Activated CD4-positive, alpha-beta memory T cell treated with anti-CD3 and anti-CD28 coated beads, Interleukin-2, amount 10 ng/mL, durations not matched to agents 7 days and 5 days (primary cell): ENCODE measurements at regions not wholly inside any gene's neighbourhood (a gene's known extent, or its start where the extent isn't known, plus 50 kb on each side); places are given as distances from the start of the nearest gene placed in this dataset.

Experiments
- CTCF ChIA-PET: fragments of 350-600 bp; sonication (Branson Sonifier 250); formaldehyde crosslinking; loops from one replicate; lab custom pipeline; 2021; ENCODE audit warnings: antibody characterized with exemption, inconsistent platforms; lab: Charles Lee
- POLR2A ChIA-PET: fragments of 350-600 bp; sonication (Branson Sonifier 250); formaldehyde crosslinking; loops from one replicate; lab custom pipeline; 2021; ENCODE audit warnings: antibody characterized with exemption; lab: Charles Lee
- DNase-seq: peaks from one replicate; pipeline ENCODE4 v3.0.0-alpha.2; 2020
- H3K27ac Mint-ChIP-seq: one replicate; pipeline ENCODE4 v1.8.0; 2021; ENCODE audit warnings: mild to moderate bottlenecking, mixed read lengths
- H3K27me3 Mint-ChIP-seq: one replicate; pipeline ENCODE4 v1.8.0; 2021; ENCODE audit warnings: mixed read lengths
- H3K36me3 Mint-ChIP-seq: one replicate; pipeline ENCODE4 v1.8.0; 2021; ENCODE audit warnings: low read depth, mixed read lengths
- H3K4me1 Mint-ChIP-seq: one replicate; pipeline ENCODE4 v1.8.0; 2021; ENCODE audit warnings: mixed read lengths
- H3K4me3 Mint-ChIP-seq: one replicate; pipeline ENCODE4 v1.8.0; 2021; ENCODE audit warnings: mild to moderate bottlenecking, mixed read lengths
- H3K9me3 Mint-ChIP-seq: one replicate; pipeline ENCODE4 v1.8.0; 2021; ENCODE audit warnings: mixed read lengths

GRCh38 chr2:8539743-8540551, 141.9 kb upstream of the ID2 start:
- Mint-ChIP-seq H3K4me1 (peaks cover 89% of the 10 kb centered on the region), H3K27ac (peak overlapping the region; percentile 100), H3K36me3 (no peaks in the 10 kb centered on the region), H3K27me3 (no peaks in the 10 kb centered on the region), H3K9me3 (no peaks in the 10 kb centered on the region), H3K4me3 (no peak overlapping the region)
- ChIA-PET POLR2A (interaction anchor here (1.1 to 9.6 kb wide), 7 partner anchors 8 to 145 kb away, joined by 4 to 230 read pairs (median 6); partner anchors contain the start of gene ID2), CTCF (interaction anchor here (0.7 to 1.2 kb wide), 2 partner anchors 13 to 14 kb away, joined by 3 to 4 read pairs; no protein-coding TSS in a partner anchor)
- DNase-seq: no peak

DNA sequence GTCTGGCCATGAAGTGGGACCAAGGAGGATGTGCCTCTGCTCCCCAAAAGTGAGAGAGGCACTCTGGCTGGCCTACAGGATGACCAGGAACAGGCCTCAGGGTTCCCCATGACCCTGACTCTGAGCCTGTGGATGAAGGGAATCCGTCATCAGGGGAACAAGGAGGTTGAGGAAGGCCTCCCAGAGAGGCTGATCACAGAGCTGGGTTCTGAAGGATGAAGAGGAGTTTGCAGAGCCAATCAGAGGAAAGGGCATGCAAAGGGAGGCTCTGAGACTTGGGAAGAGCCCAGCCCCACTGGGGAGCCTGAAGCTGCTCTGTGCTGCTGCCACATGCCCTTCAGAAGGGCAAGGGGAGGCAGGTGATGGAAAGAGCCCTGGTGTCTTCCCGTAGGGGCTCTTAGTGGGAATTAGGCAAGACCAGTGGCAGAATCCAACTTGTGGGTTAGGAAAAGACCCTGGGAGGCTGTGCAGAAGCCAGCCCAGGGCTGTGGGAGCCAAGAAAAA, 141.3 kb upstream of the ID2 start:
- DNase-seq: no peak
- ChIA-PET POLR2A (interaction anchor here (1.1 to 9.6 kb wide), 7 partner anchors 9 to 139 kb away, joined by 4 to 230 read pairs (median 6); partner anchors contain the start of gene ID2), CTCF (interaction anchor here (0.7 to 1.2 kb wide), 2 partner anchors 13 to 15 kb away, joined by 3 to 4 read pairs; no protein-coding TSS in a partner anchor)
- Mint-ChIP-seq H3K36me3 (no peaks in the 10 kb centered on the region), H3K9me3 (no peaks in the 10 kb centered on the region), H3K4me3 (no peak overlapping the region), H3K27ac (peak overlapping the region; percentile 100), H3K4me1 (peaks cover 94% of the 10 kb centered on the region), H3K27me3 (no peaks in the 10 kb centered on the region)

- DNase-seq: peak; percentile 44
- H3K9me3 Mint-ChIP-seq: no peaks in the 10 kb centered on the region
- peak overlapping the region; percentile 21 for H3K4me3 Mint-ChIP-seq
- ChIA-PET POLR2A (interaction anchor here (1.0 to 9.6 kb wide), 5 partner anchors 9 to 139 kb away, joined by 4 to 230 read pairs (median 46); partner anchors contain the start of gene ID2), CTCF (interaction anchor here (4.2 kb wide), 1 partner anchor 139 kb away, joined by 54 read pairs; the partner anchor contains the start of gene ID2)
- peaks cover 93% of the 10 kb centered on the region for H3K4me1 Mint-ChIP-seq
- peak overlapping the region; percentile 100 for H3K27ac Mint-ChIP-seq
- no peaks in the 10 kb centered on the region for H3K27me3 Mint-ChIP-seq
- H3K36me3 Mint-ChIP-seq: no peaks in the 10 kb centered on the region
These were observed 140.6 kb upstream of the ID2 start for GRCh38 chr2:8541223-8541622.

DNA sequence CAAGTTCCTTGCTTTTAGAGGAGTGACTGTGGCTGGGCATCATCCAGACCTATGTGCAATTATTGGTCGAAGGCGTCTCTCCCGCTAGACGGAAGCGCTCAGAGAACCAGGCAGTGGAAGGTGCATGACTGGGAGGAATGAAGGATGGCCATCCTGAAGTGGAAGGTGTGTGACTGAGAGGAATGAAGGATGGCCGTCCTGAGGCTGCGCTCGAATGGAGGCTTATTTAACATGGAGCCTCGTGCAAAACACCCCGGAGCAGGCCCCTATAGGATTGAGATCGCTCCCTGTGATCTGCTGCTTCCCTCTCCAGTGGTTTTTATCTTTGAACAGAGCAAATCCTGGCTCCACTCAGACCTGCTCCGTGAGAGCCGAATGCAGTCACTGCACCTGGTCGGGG, 140.2 kb upstream of the ID2 start:
- peak overlapping the region; percentile 100 for H3K27ac Mint-ChIP-seq
- peaks cover 93% of the 10 kb centered on the region for H3K4me1 Mint-ChIP-seq
- no peak for DNase-seq
- H3K4me3 Mint-ChIP-seq: peak overlapping the region; percentile 14
- H3K9me3 Mint-ChIP-seq: no peaks in the 10 kb centered on the region
- ChIA-PET POLR2A (interaction anchor here (1.0 to 9.6 kb wide), 7 partner anchors 10 to 138 kb away, joined by 4 to 230 read pairs (median 52); partner anchors contain the start of gene ID2), CTCF (interaction anchor here (4.2 kb wide), 1 partner anchor 139 kb away, joined by 54 read pairs; the partner anchor contains the start of gene ID2)
- no peaks in the 10 kb centered on the region for H3K27me3 Mint-ChIP-seq
- H3K36me3 Mint-ChIP-seq: no peaks in the 10 kb centered on the region

GRCh38 chr2:8542381-8543059, 139.3 kb upstream of the ID2 start:
- peak overlapping the region; percentile 100 for H3K27ac Mint-ChIP-seq
- H3K4me3 Mint-ChIP-seq: peak overlapping the region; percentile 69
- H3K27me3 Mint-ChIP-seq: no peaks in the 10 kb centered on the region
- no peak for DNase-seq
- no peaks in the 10 kb centered on the region for H3K36me3 Mint-ChIP-seq
- CTCF ChIA-PET: interaction anchor here (0.7 to 4.2 kb wide), 4 partner anchors 10 to 138 kb away, joined by 3 to 54 read pairs (median 4); partner anchors contain the start of gene ID2
- POLR2A ChIA-PET: interaction anchor here (0.9 to 9.6 kb wide), 20 partner anchors 9 to 970 kb away, joined by 3 to 230 read pairs (median 12); partner anchors contain the start of gene ID2
- peaks cover 97% of the 10 kb centered on the region for H3K4me1 Mint-ChIP-seq
- no peaks in the 10 kb centered on the region for H3K9me3 Mint-ChIP-seq

GRCh38 chr2:8543060-8543382, 138.8 kb upstream of the ID2 start:
- H3K9me3 Mint-ChIP-seq: no peaks in the 10 kb centered on the region
- DNase-seq: peak; percentile 43
- peaks cover 98% of the 10 kb centered on the region for H3K4me1 Mint-ChIP-seq
- no peaks in the 10 kb centered on the region for H3K36me3 Mint-ChIP-seq
- H3K27me3 Mint-ChIP-seq: no peaks in the 10 kb centered on the region
- H3K4me3 Mint-ChIP-seq: peak overlapping the region; percentile 69
- ChIA-PET POLR2A (interaction anchor here (0.9 to 9.6 kb wide), 25 partner anchors 10 to 971 kb away, joined by 3 to 230 read pairs (median 6); partner anchors contain the start of gene ID2), CTCF (interaction anchor here (0.7 to 4.2 kb wide), 16 partner anchors 10 to 818 kb away, joined by 3 to 54 read pairs (median 6); partner anchors contain the start of gene ID2)
- H3K27ac Mint-ChIP-seq: peak overlapping the region; percentile 100

- peak overlapping the region; percentile 69 for H3K4me3 Mint-ChIP-seq
- peak overlapping the region; percentile 100 for H3K27ac Mint-ChIP-seq
- H3K4me1 Mint-ChIP-seq: peaks cover 93% of the 10 kb centered on the region
- peak; percentile 83 for DNase-seq
- no peaks in the 10 kb centered on the region for H3K9me3 Mint-ChIP-seq
- no peaks in the 10 kb centered on the region for H3K27me3 Mint-ChIP-seq
- ChIA-PET POLR2A (interaction anchor here (0.7 to 9.6 kb wide), 35 partner anchors 10 to 971 kb away, joined by 3 to 230 read pairs (median 5); partner anchors contain the start of gene ID2), CTCF (interaction anchor here (0.7 to 4.2 kb wide), 22 partner anchors 11 to 872 kb away, joined by 3 to 54 read pairs (median 4); partner anchors contain the start of gene ID2)
- no peaks in the 10 kb centered on the region for H3K36me3 Mint-ChIP-seq
These were observed 138.3 kb upstream of the ID2 start for GRCh38 chr2:8543383-8544170.

GRCh38 chr2:8544171-8544785, 137.6 kb upstream of the ID2 start:
- H3K9me3 Mint-ChIP-seq: no peaks in the 10 kb centered on the region
- no peaks in the 10 kb centered on the region for H3K27me3 Mint-ChIP-seq
- ChIA-PET CTCF (interaction anchor here (0.8 to 4.2 kb wide), 37 partner anchors 9 to 1117 kb away, joined by 3 to 54 read pairs (median 5); partner anchors contain the start of gene ID2), POLR2A (interaction anchor here (0.7 to 9.6 kb wide), 37 partner anchors 22 to 1115 kb away, joined by 3 to 230 read pairs (median 5); partner anchors contain the start of gene ID2)
- peak overlapping the region; percentile 39 for H3K4me3 Mint-ChIP-seq
- H3K27ac Mint-ChIP-seq: peak overlapping the region; percentile 100
- H3K36me3 Mint-ChIP-seq: no peaks in the 10 kb centered on the region
- no peak for DNase-seq
- H3K4me1 Mint-ChIP-seq: peaks cover 89% of the 10 kb centered on the region

- Mint-ChIP-seq H3K4me3 (peak overlapping the region; percentile 39), H3K9me3 (no peaks in the 10 kb centered on the region), H3K27ac (peak overlapping the region; percentile 100), H3K36me3 (no peaks in the 10 kb centered on the region), H3K27me3 (no peaks in the 10 kb centered on the region), H3K4me1 (peaks cover 81% of the 10 kb centered on the region)
- ChIA-PET CTCF (interaction anchor here (0.6 to 4.2 kb wide), 36 partner anchors 9 to 1118 kb away, joined by 3 to 54 read pairs (median 4); partner anchors contain the start of gene ID2), POLR2A (interaction anchor here (0.6 to 9.6 kb wide), 27 partner anchors 11 to 1116 kb away, joined by 3 to 230 read pairs (median 5); partner anchors contain the start of gene ID2)
- DNase-seq: peak; percentile 93
These were observed 136.8 kb upstream of the ID2 start for GRCh38 chr2:8544786-8545694.
